ENCODE measurements at regions not wholly inside any gene's neighbourhood (a gene's known extent, or its start where the extent isn't known, plus 50 kb on each side); places are given as distances from the start of the nearest gene placed in this dataset.

GRCh38 chr4:156662921-156663320 lies 308.7 kb downstream of the PDGFC start:
- Histone ChIP-seq H4K20me1 (ENCODE audit: insufficient read depth) (no peaks in the 10 kb centered on the region), H3K36me3 (ENCODE audit: low read depth) (no peaks in the 10 kb centered on the region), H3F3A (ENCODE audit: insufficient read depth, low read depth) (no peaks in the 10 kb centered on the region), H3K4me1 (replicated peaks; ENCODE audit: insufficient read depth) (no peaks in the 10 kb centered on the region), H2AFZ (no peak overlapping the region), H3K27ac (no peak overlapping the region), H3K9me3 (ENCODE audit: insufficient read depth, low read depth) (no peaks in the 10 kb centered on the region), H3K27me3 (ENCODE audit: insufficient read depth, low read depth) (no peaks in the 10 kb centered on the region), H3K4me3 (no peak overlapping the region), H3K79me2 (ENCODE audit: low read depth) (no peaks in the 10 kb centered on the region), H3K9me2 (ENCODE audit: insufficient read depth) (no peaks in the 10 kb centered on the region), H3K4me2 (no peak overlapping the region)
- intact Hi-C loops (cut with micrococcal nuclease; ENCODE audit: unreplicated experiment) = no loop called here
- no peak for DNase-seq
- TF ChIP-seq CTCF (conservative IDR thresholded peaks at IDR 0.05) = no peak
- no peak for TF ChIP-seq EZH2 (IDR thresholded peaks at IDR 0.05; ENCODE audit: low read depth)
- ChIA-PET CTCF (no interaction called here), POLR2A (ENCODE audit: unreplicated experiment) (no interaction called here)
- BruUV-seq (replicated peaks) = no TSS peak

- H3F3A ChIP-seq (ENCODE audit: insufficient read depth, low read depth) = no peaks in the 10 kb centered on the region
- BruUV-seq (replicated peaks) = no TSS peak
- no peaks in the 10 kb centered on the region for H4K20me1 ChIP-seq (ENCODE audit: insufficient read depth)
- no peak overlapping the region for H2AFZ ChIP-seq
- H3K9me2 ChIP-seq (ENCODE audit: insufficient read depth) = no peaks in the 10 kb centered on the region
- DNase-seq = no peak
- H3K36me3 ChIP-seq (ENCODE audit: low read depth) = no peaks in the 10 kb centered on the region
- H3K27me3 ChIP-seq (ENCODE audit: insufficient read depth, low read depth) = no peaks in the 10 kb centered on the region
- H3K4me3 ChIP-seq = no peak overlapping the region
- CTCF ChIA-PET = no interaction called here
- H3K27ac ChIP-seq = no peak overlapping the region
- TF ChIP-seq CTCF (conservative IDR thresholded peaks at IDR 0.05) (no peak), EZH2 (IDR thresholded peaks at IDR 0.05; ENCODE audit: low read depth) (no peak)
- H3K79me2 ChIP-seq (ENCODE audit: low read depth) = no peaks in the 10 kb centered on the region
- POLR2A ChIA-PET (ENCODE audit: unreplicated experiment) = no interaction called here
- intact Hi-C loops (cut with micrococcal nuclease; ENCODE audit: unreplicated experiment) = no loop called here
- H3K4me2 ChIP-seq = no peak overlapping the region
- no peaks in the 10 kb centered on the region for H3K9me3 ChIP-seq (ENCODE audit: insufficient read depth, low read depth)
- no peaks in the 10 kb centered on the region for H3K4me1 ChIP-seq (replicated peaks; ENCODE audit: insufficient read depth)
These were observed 310.0 kb downstream of the PDGFC start for GRCh38 chr4:156661555-156661954.

- DNase-seq = no peak
- H3K79me2 ChIP-seq (ENCODE audit: low read depth) = no peaks in the 10 kb centered on the region
- H3K27me3 ChIP-seq (ENCODE audit: insufficient read depth, low read depth) = no peaks in the 10 kb centered on the region
- no peak overlapping the region for H3K4me3 ChIP-seq
- no peak overlapping the region for H3K27ac ChIP-seq
- no peak overlapping the region for H2AFZ ChIP-seq
- ChIA-PET POLR2A (ENCODE audit: unreplicated experiment) (no interaction called here), CTCF (no interaction called here)
- H3F3A ChIP-seq (ENCODE audit: insufficient read depth, low read depth) = no peaks in the 10 kb centered on the region
- no peaks in the 10 kb centered on the region for H3K36me3 ChIP-seq (ENCODE audit: low read depth)
- intact Hi-C loops (cut with micrococcal nuclease; ENCODE audit: unreplicated experiment) = no loop called here
- no peaks in the 10 kb centered on the region for H4K20me1 ChIP-seq (ENCODE audit: insufficient read depth)
- no TSS peak for BruUV-seq (replicated peaks)
- no peaks in the 10 kb centered on the region for H3K4me1 ChIP-seq (replicated peaks; ENCODE audit: insufficient read depth)
- H3K9me2 ChIP-seq (ENCODE audit: insufficient read depth) = no peaks in the 10 kb centered on the region
- no peaks in the 10 kb centered on the region for H3K9me3 ChIP-seq (ENCODE audit: insufficient read depth, low read depth)
- H3K4me2 ChIP-seq = no peak overlapping the region
- TF ChIP-seq CTCF (conservative IDR thresholded peaks at IDR 0.05) = no peak
- TF ChIP-seq EZH2 (IDR thresholded peaks at IDR 0.05; ENCODE audit: low read depth) = no peak
These were observed 311.1 kb downstream of the PDGFC start for GRCh38 chr4:156660465-156660864.
